Ureter (tissue), 1 donor: ENCODE measurements at regions not wholly inside any gene's neighbourhood (a gene's known extent, or its start where the extent isn't known, plus 50 kb on each side); places are given as distances from the start of the nearest gene placed in this dataset.
A peak's percentile ranks its signal among the peaks of the same experiment; 100 is the strongest.

Source experiments
- DNase-seq: peaks from one replicate; pipeline ENCODE4 v3.0.0-alpha.2; 2020; ENCODE audit warnings: low spot score
- donor health status: DM: yes; HTN: yes; CAD: no.

DNA sequence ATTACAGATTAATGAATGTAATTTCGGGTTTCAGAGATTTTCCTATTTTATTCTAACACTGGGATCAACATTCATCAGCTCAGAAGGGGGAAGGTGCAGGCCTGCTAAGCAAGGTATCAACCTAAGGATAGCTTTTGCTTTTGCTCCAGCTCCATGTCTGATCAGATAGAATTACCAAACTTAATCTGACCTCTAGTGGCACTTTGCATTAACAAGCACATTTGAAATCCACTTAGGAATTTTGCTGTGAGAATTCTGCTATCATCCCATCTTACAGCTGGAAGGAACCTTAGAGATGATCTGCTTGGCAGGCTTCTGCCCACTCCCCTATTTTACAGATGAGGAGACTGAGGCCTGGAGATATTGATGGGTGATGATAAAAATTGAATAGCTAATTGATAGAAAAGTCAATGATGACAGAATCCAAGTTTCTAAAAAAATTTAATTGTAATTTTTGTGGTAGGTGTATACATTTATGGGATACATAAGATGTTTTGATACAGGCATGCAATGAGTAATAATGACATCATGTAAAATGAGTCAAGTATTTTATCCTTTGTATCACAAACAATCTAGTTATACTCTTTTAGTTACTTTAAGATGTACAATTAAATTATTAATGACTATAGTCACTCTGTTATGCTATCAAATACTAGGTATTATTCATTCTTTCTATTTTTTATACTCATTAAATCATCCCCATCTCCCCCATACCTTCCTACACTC is 209.2 kb upstream of the ZPLD1 start:
- no peak for DNase-seq

DNA sequence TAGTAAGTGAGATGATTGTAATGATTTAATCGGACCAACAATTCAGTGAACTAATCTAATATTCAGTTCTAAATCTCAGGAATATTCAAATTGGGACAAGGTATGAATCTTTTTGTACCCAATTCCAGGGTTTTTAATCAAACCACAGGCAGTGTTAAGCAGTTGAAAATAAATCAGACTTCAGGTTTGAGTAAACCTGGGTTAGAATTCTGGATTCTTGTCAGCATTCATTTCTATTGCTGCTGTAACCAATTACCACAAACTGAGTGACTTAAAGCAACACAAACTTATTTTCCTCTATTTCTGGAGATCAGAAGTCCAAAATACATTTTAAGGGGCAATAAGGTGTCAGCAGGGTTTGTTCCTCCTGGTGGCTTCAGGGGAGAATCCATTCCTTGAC is 208.4 kb upstream of the ZPLD1 start:
- DNase-seq, result no peak

DNA sequence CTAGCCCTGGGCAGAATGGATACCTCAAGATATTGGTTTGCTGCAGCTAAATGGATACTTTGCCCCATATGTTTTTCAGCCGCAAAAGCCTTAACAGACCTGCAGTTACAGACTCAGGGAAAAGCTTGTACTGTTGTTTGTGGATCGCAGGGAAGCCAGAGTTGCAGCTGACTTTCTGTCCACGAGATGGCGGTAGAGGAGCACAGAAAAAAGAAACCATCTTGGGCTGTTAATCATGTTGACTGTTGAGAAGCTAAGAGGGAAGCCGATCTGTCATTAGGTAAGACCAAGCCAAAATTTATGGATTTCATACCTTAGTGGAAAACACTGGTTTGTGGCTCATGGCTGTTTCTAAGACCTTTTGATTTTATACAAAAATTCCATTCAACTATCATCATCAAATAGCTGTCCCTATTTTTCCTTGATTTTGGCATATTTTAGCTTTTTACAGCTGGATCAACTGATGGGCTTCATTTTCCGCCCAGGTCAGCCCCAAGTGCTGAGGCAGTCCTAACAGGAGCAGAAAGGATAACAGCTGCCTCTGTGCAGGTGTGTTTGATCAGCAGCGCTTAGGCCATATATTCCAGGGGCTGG is 205.7 kb upstream of the ZPLD1 start:
- DNase-seq, result peak; percentile 81

DNA sequence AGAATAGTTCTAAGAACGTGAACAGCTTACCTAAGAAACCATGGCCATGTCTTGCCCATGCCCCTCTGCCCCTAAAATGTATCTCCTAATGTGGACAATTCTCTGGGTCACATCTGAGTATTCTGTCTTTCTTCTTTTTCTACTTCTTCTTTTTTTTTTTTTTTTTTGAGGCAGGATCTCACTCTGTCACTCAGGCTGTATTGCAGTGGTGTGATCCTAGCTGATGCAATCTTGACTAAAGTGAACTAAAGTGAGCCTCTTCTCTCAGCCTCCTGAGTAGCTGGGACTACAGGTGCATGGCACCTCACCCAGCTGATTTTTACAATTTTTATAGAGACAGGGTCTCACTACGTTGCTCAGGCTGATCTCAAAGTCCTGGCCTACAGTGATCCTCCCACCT is 204.8 kb upstream of the ZPLD1 start:
- no peak for DNase-seq

DNA sequence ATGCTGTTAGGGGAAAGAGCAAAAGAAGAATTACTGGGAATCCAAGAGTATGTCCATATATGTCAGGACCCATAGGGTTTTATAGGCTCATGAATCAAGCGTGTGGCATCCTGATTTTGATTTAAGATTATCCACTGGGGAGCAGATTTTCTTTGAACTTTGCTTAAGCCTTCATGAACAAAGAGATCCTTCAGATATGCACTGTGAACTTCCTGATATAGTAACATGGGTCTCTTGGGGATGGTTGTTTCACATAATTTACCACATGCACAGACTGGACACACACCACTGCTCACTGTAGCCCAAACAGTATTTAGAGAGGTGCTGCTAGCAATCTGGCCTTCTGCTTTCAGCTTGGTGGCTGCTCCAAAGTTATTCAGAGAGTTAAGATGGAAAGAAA is 200.9 kb upstream of the ZPLD1 start:
- DNase-seq, result no peak

DNA sequence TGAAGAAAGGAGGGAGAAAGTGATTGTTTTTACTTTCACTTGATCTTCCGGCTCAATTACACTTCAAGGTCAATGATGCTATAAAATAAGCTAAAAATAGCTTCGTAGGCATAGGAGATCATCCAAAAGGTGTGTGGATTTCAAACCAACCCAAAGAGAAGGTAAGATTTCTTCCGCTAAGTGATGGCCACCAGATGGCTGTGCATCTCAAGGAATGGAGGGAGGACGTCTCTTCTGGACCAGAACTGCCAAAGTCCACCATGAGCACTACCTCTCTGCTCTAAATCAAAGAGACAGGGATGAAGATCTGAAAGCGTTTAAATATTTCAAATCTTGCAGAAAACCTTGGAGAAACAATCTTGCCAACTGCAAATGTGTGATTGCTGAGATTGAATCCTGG is 199.1 kb upstream of the ZPLD1 start:
- DNase-seq, result no peak

DNA sequence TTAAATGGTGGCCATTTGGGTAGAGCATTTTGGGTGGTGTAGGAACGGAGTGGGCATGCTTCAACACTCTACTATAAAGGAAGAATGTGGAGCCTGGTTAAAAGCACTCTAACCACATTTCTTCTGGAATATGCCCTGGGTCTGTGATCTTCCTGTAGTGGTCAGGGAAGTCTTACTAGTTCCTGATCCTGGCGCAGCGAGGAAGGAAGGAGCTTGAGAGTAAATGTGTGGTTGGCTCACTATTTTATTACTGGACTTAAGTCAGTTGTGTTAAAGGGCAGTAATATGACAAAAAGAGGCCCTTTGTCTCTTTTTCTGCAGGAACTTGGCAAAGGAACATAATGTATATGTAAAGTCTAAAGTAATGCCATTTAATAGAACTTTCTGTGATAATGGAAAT is 197.6 kb upstream of the ZPLD1 start:
- DNase-seq, result no peak

DNA sequence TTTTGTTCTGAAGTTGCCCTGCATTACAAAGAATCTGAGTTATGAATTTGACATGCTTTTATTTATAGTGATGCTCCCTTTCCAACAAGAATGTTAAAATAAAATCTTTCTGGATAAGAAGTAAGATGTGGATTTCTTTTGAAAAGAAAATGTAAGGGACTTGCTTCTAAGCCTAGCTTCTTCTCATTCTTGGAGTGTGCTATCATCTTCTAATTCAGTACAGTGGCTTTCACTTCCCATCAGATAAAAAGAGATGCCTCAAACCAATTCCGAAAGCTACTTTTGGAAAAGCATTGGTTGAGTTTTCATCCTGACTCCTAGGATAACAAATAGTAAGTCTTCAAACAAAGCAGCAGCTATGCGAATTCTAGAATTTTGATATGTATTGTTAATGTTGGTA is 197.0 kb upstream of the ZPLD1 start:
- no peak for DNase-seq

DNA sequence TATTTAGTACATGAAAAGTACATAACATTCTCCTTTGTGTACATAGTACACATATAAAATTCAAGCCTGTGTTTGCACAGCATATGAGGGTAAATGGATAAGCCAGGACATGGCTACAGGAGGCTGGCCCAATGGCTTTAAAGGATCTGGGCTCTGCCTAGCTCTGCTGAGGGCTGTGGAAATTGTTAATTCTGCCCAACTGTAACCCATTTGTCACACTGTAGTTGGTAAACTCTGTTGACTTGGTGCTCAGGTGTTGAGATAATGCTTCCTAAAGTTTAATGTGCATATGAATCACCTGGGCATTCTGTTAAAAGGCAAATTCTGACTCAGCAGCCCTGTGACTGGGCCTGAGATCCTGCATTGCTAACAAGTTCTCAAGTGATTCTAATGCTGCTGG is 196.5 kb upstream of the ZPLD1 start:
- DNase-seq, result no peak

DNA sequence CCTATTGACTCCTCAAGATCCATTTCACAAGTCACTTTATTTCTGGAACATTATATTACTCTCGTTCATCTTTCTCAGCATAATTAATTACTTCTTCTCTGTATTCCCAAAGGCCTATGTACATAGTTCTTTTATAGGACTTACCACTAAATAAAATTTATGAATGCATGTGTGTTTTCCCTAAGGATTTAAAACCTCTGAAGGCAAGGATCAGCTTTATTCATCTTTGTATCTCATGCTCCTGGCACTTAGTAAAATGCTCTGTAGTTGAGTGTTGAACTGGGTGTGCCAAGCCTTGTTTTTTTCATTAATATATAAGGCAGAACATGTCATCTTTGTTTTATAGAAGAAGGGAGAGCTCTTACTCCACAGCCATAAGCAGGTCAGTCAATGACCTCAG is 194.1 kb upstream of the ZPLD1 start:
- no peak for DNase-seq

DNA sequence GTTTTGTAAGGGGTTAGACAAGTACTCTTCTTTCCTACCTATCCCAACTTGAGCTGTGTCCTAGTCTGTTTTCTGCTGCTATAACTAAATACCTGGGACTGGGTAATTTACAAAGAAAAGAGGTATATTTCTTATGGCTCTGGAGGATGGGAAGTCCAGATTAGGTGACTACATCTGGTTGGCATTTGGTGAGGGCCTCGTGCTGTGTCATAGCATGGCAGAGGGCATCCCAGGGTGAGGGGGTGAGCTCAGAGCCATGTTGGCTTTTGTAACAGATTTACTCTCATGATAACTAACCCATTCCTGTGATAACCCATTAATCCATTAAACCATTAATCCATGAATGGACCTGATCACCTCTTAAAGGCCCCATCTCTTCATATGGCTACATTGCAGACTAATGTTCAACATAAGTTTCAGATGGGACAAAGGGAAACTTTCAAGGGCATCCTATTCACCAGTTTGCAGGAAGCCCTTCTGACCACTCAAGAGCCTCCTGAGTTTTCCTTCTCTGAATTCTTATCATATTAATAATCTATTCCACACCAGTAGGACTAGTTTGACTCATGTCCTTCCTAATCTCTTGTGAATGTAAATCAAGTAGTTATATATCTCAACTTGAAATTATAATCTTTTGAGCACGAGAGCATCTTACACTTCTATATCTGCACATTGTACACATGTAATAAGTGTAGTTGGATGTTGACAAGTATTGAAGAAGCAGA is 185.7 kb upstream of the ZPLD1 start:
- DNase-seq, result no peak

DNA sequence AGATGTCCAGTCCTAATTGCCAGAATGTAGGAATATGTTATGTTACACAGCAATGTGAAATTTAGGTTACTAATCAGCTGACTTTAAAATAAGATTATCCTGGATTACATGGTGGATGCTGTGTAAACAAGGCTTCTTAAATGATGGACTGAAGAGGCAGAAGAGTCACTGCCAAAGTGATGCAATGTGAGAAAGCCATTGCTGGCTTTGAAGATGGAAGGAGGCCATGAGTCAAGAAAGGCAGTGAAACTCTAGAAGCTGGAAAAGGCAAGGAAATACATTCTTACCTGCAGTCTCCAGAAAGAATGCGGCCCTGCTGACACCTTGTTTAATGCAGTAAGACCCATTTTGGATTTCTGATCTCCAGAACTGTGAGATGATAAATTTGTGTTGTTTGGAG is 179.1 kb upstream of the ZPLD1 start:
- no peak for DNase-seq

DNA sequence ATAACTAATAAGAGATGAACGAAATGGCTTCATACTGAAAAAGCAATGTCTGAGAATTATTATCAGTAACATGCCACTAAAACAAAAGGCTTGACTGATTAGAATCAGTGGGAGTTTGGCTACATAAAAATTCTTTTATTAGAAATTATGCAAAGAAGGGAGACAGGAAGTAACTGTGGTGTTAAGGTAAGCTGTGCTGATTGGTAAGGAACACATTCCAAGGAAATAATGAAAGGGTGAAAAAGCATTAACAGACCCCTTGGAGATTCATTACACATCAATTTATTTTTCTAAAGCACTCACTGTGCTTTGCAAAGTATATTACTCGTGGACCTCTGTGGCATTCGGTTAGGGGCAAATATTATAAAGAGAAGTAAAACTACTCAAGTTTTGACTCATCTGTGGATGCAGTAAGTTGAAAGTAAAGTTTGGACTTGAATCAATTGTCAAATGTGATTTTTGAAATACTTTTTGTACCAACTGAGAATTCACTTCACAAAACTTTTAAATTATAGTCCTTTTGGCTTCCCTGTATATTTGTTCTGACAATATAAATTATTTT is 176.1 kb upstream of the ZPLD1 start:
- DNase-seq, result no peak

DNA sequence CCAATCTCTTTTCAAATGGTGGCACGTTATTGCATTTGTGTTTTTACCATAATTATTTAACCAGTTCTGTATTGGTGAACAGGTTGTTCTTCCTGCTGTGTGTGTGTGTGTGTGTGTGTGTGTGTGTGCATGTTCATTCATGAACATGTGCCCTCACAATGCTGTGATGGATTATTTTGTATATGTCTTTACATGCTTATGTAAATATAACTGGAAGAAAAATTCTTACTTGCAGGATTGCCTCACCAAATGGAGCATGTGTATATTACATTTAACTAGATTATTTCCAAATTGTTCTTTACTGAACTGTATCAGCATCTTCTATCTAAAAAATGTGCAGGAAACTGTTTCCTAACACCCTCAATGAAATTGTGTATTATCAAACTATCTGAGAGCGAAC is 175.2 kb upstream of the ZPLD1 start:
- DNase-seq, result no peak

DNA sequence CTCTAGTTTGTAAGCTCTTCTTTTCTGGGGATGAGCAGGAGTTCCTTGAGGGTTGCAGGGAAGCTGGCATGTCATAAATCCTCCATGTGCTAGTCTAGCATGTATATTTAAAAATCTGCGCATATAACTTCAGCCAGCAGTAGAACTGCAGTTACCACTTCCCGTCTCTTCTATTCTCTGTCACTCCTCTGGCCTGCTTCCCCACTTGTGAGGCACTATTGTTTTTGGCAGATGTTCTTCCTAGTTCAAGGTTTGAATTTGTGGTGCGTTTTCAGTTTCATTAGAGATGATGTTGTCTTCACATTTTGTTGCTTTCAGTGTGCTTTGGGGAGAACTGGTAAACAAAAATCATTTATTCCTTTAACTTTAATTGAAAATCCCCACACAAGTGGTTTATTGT is 169.1 kb upstream of the ZPLD1 start:
- DNase-seq, result no peak

DNA sequence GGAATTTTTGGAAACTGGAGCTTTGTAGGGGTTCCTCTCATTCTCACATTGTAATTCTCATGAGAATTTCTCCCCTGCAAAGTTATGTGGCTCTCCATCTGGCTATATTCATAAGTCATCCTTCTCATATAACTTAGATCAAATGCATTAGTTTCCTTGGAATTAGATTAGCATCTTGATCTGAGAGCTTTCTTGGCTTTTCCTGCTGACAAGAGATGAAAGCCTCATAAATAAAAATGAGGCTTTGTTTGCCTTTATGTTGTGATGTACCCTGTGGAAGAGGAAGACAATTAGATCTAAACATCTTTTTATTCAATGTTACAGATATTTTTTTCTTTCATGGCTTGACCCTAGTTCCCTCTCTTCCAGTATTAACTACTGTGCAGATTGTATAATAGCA is 165.4 kb upstream of the ZPLD1 start:
- DNase-seq, result no peak

DNA sequence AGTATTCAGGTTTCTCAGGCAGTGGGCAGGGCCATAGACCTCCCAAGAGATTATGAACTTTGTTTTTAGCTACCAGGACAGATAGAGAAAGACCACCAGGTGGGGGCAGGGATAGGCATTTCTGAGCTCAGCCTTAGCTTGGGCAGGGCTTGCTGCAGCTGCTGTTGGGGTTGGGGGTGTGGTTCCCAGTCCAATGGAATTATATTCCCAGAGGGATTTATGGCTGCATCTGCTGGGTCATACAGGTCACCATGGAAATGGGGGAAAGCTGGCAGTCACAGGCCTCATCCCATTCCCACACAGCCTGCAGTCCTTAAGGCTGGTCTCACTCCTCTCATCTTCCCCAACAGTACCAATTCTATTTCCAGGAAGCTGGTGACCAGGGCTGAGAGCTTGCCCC is 144.6 kb upstream of the ZPLD1 start:
- DNase-seq, result no peak

DNA sequence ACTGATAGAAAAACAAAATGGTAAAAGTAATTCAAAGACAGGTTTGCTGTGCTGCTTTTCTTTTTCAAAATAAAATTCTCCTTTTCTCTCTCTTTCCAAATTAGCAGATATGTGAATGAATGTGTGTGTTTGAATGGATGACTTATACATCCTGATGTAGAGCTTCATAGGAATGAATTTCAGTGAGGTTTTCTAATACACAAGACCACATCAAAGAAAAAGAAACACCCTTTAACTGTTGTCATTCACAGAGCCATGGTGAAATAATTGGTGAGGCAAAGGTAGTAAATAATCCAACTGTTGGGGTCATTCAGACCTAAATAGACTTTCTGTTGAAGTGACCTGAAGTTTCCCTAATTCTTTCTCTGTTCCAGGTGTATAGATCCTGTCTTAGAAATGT is 139.1 kb upstream of the ZPLD1 start:
- DNase-seq, result no peak

DNA sequence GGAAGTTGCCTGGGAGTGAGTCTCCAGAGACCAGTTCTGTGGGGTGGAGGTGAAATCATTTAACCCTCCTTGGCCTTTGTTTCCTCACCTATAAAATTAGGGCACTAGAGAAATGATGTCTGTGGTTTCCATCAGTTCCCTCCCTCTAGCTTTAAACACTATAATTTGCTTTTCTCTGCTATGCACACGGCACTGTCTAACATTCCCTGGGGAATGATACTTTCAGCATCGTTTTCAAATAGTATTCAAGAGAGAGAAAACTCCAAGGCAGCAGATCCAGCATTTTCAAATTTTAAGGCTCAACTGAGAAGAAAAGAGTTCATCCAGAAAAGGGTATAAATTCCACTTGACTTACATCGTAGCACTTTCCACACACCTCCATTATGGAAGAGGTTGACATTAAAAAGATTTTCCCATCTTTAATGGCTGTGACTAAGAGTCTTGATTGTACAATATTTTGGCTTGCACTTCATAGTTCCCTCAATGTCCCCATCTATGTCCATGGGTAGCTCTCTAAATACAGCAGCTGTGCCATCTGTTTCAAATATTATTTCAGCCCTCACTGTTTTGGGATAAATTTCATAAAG is 137.7 kb upstream of the ZPLD1 start:
- no peak for DNase-seq

DNA sequence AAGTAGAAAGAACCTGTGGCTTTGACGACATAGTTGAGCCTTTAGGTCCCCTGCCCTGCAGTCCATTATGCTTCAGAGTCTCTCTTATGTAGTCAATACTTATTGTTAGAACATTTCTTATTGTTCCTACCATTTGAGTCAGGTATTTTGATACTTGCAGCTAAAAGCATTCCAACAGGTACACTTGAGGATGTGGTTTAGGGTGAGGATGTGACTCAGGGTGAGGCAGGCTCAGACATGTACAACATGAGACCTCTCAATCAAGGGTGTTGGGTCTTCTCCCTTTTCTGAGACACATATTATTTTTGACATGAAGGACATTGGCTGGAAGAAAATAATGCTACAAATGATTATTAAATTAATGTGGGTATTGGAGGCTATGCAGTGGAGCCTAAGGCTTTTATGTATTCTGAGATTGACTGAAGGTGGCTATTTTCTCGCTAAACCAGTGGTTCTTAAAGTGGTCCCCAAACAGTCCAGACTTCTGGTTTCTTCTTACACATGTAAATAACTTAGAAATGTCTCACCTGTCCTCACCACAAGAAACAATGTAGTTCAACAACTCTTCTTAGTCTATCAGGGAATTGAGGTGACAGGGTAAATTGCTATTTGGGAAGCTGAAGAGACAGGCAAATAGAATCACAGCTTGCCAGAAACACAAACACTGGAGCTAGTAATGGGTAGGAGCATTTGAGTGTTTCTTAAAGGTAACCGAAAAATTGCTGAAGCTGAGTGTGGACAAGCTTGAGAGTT is 135.5 kb upstream of the ZPLD1 start:
- DNase-seq, result no peak

DNA sequence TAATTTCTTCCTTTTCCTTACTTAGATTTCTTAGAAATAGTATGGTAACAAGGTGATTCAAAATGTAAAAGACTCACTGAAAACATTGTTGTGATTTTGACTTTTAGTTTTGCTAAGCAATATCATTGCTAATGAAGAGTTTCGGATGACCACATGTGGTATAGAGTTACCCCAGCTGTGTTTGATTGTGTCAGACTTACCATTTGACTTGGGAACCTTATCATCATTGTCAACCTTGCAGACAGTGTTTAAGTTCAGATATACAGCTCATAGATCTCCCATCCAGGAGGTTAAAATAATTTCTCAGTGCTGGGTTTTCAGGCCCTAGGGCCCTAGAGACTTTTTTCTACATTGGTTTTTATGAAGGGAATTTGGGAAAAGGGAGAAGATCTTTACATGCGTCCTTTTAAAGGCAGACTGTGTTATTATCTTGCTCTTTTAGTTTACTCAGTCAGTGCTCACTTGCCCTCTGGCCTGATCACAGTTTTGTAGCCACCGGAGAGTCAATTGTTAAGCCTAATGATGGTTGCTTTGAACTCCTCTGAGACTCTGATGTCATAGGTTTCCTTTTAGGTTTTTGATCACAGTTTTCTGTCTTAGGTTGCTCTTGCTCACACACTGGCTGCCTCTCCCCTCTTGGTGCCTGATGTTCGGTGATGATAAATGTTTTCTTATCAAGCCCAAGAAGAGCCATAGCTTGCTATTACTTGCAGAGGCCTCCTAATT is 133.5 kb upstream of the ZPLD1 start:
- no peak for DNase-seq
